NCI-H510A treated with DMSO at 0.1 percent for 48 hours (cell line): ENCODE measurements at regions not wholly inside any gene's neighbourhood (a gene's known extent, or its start where the extent isn't known, plus 50 kb on each side); places are given as distances from the start of the nearest gene placed in this dataset.

Source experiments
- DNase-seq: peaks from one replicate; lab custom pipeline; 2025; lab: John Stamatoyannopoulos, UW

- DNase-seq, result no peak
Observed at GRCh38 chr11:33557201-33557600, 143.4 kb downstream of the C11orf91 start.

- no peak for DNase-seq
Observed at GRCh38 chr11:33554219-33554618, 146.4 kb downstream of the C11orf91 start.

- no peak for DNase-seq
Observed at GRCh38 chr11:33553486-33553885, 147.1 kb downstream of the C11orf91 start.

GRCh38 chr11:33552756-33553155 lies 147.9 kb downstream of the C11orf91 start:
- DNase-seq, result no peak

- DNase-seq, result no peak
Observed at GRCh38 chr11:33551051-33551450, 149.6 kb downstream of the C11orf91 start.

- DNase-seq, result no peak
Observed at GRCh38 chr11:33549483-33549882, 151.1 kb downstream of the C11orf91 start.

GRCh38 chr11:33545931-33546330 lies 154.7 kb downstream of the C11orf91 start:
- DNase-seq, result no peak

GRCh38 chr11:33544593-33545373 lies 155.8 kb downstream of the C11orf91 start:
- no peak for DNase-seq

- DNase-seq, result no peak
Observed at GRCh38 chr11:33543823-33544222, 156.8 kb downstream of the C11orf91 start.

GRCh38 chr11:33542921-33543320 lies 157.7 kb downstream of the C11orf91 start:
- DNase-seq, result no peak

- DNase-seq, result no peak
Observed at GRCh38 chr11:33540946-33541915, 159.4 kb downstream of the C11orf91 start.

GRCh38 chr11:33540427-33540826 lies 160.2 kb downstream of the C11orf91 start:
- DNase-seq, result no peak

- no peak for DNase-seq
Observed at GRCh38 chr11:33539751-33540150, 160.9 kb downstream of the C11orf91 start.

- DNase-seq, result no peak
Observed at GRCh38 chr11:33538726-33539125, 161.9 kb downstream of the C11orf91 start.

- DNase-seq, result no peak
Observed at GRCh38 chr11:33536178-33536577, 164.4 kb downstream of the C11orf91 start.

- no peak for DNase-seq
Observed at GRCh38 chr11:33534575-33534974, 166.1 kb downstream of the C11orf91 start.

GRCh38 chr11:33533386-33534052 lies 167.1 kb downstream of the C11orf91 start:
- no peak for DNase-seq

- no peak for DNase-seq
Observed at GRCh38 chr11:33532720-33533385, 167.8 kb downstream of the C11orf91 start.

- no peak for DNase-seq
Observed at GRCh38 chr11:33532257-33532656, 168.4 kb downstream of the C11orf91 start.

GRCh38 chr11:33531743-33532181 lies 168.9 kb downstream of the C11orf91 start:
- no peak for DNase-seq

GRCh38 chr11:33530815-33531214 lies 169.8 kb downstream of the C11orf91 start:
- no peak for DNase-seq

- no peak for DNase-seq
Observed at GRCh38 chr11:33529461-33529860, 171.2 kb downstream of the C11orf91 start.
